IPS-18c (cell line): ENCODE measurements at regions not wholly inside any gene's neighbourhood (a gene's known extent, or its start where the extent isn't known, plus 50 kb on each side); places are given as distances from the start of the nearest gene placed in this dataset.
"Not testable (repeated sequence)": the region's sequence is repeated elsewhere in the genome, so short reads cannot be mapped to it uniquely, and the experiment has no call there.

ENCODE experiments used
- H3K4me3 ChIP-seq: 2 replicates; pipeline ENCODE4 v1.7.0; 2013; ENCODE audit warnings: low read depth, mild to moderate bottlenecking, low read length, moderate library complexity; ENCODE audit not compliant: insufficient read depth
- H3K9me3 ChIP-seq: one replicate; pipeline ENCODE4 v1.6.1; 2013; ENCODE audit warnings: mild to moderate bottlenecking, low read length, moderate library complexity; ENCODE audit not compliant: control insufficient read depth, insufficient read depth

DNA sequence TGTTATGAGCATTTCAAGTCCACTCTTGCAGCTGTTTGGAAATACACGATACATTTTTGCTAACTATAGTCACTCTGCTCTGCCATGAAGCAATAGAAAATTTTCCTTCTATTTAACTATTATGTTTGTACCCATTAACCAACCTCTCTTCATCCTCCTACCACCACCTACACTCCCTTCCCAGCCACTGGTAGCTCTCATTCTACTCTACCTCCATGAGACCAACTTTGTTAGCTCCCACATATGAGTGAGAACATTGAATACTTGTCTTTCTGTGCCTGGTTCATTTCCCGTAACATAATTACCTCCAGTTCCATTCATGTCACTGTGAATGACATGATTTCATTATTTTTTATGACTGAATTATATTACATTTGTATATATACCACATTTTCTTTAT, 505.9 kb upstream of the CCNG1 start:
- Histone ChIP-seq H3K4me3 (no peak overlapping the region), H3K9me3 (no peaks in the 10 kb centered on the region)

DNA sequence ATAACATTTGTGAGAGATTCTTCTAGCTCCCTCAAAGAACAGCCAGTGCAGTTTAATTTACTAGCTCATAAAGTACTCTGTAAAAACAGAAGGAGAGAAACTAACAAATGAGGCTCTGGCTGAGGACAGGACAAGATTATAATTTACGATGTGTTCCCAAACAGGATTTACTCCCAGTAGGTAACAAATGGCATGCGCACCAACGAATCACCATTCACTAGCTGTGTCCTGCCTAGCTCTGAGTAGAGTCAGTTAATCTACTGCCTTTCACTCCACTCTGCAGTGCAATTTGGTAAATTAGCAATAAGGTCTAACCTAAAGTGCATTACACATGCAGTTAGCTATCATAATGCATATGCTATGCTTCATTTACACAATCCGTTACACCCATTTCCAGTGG, 497.4 kb upstream of the CCNG1 start:
- Histone ChIP-seq H3K9me3 (no peaks in the 10 kb centered on the region), H3K4me3 (no peak overlapping the region)

DNA sequence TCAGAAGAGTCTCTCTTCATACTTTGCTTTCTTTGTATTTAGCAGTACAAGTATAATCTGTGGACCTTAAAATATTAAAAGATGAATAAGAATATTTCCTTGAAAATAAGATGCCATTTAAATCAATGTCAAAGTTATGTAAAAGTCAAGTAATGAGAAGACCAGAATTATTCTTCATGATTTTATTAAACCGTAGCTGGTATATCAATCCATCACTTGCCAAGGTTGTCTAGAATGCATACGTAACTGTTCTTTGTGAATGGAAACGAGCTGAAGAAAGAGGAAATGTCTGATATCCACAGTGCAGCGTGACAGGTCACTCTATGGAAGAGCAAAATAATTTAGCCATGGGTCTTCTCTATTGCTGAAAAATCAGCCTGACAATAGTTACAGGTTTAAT, 488.7 kb upstream of the CCNG1 start:
- no peaks in the 10 kb centered on the region for H3K9me3 ChIP-seq
- H3K4me3 ChIP-seq: no peak overlapping the region

DNA sequence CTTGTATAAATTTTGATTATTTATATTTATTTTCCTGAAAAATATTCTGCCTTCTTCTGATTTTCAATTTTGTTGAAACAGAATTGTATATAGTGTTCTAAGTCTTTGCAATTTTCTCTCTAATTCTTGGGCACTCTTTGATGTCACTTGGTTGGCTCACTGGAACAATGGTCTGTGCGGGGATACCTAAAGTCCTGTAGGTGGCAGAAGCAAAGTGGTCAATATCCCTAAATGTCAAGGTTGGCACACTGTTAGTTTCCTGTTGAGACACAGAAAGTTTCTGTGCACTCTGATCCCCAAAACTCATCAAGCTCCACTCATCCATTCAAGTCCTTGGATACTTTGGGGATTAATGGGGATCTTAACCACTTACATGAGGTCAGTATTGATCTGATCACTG, 480.8 kb upstream of the CCNG1 start:
- no peaks in the 10 kb centered on the region for H3K9me3 ChIP-seq
- H3K4me3 ChIP-seq: no peak overlapping the region

DNA sequence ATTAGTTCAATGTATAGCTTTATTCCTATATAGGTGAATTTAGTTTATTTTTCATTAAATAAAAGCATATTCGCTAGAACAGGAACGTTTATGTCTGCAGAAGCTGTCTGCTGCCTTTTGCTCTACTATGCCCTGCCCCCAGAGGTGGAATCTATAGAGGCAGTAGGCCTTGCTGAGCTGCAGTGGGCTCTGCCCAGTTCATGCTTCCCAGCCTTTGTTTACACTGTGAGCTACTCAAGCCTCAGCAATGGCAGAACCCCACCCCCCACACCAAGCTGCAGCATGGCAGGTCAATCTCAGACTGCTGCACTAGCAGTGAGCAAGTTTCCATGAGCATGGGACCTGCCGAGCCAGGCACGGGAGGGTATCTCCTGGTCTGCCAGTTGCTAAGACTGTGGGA, 473.3 kb upstream of the CCNG1 start:
- H3K9me3 ChIP-seq, H3K4me3 ChIP-seq: not testable (repeated sequence)

DNA sequence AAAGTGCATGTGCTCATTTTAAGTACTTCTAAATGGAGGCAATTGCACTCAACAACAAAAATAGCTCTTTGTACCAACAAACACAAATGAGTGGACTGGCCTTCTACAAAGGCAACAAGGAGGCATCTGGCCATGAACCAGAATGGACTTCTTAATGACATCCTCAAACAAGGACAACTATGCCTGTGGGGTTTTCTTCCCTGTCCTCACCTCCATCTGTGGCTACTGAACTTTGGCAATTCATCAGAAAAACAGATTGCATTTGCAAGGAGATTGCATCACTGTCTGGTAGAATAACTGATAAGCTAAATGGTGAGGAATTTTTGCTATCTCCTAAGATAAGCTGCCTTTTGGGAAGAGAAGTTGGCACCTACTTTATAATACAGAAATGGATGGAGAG, 447.3 kb upstream of the CCNG1 start:
- Histone ChIP-seq H3K4me3 (no peak overlapping the region), H3K9me3 (no peaks in the 10 kb centered on the region)

DNA sequence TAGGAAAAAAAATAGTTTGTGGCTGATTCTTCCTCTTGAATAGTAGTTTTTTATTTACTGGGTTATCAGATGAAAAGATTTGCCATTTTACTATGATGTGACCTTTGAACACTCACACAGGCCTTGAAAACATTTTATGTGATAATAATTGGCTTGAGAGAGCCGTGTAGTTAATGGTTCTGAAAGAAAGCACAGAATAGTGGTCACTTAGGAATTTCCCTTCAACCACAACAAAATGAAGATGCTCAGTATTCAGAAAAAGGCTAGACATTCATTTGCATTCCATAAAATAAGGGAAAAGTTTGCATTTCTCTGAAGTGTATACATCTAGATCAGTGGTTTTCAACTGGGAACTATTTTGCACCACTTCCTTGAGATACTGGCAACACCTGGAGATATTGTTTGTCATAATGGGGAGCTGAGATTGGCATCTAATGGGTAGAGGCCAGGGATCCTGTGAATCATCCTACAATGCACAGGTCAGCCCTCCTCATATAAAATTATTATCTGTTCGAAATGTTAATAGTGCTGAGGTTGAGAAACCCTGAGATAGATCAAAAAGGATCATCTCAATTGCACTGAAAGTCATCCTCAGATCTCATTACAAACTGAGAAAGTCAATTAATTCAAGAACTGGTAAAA, 446.4 kb upstream of the CCNG1 start:
- H3K4me3 ChIP-seq: no peak overlapping the region

DNA sequence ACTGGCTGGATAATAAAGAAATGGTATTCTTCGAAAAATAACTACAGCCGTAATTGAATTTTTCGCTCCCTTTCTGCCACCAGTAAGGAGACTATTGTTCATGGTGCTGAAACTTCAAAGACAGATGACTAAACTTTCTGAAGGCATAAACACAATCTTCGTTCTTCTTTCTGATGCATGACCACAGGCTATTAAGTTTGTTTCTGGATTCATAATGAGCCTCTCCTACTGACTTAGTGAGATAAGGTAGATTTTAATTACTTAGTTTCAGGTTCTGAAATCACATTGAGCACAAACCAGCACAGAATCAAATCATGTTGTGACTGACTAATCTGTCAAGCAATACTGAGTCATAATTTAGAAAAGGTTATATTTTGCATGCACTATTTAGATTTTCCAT, 441.8 kb upstream of the CCNG1 start:
- H3K9me3 ChIP-seq: no peaks in the 10 kb centered on the region

More for the DNA sequence above, 446.4 kb upstream of the CCNG1 start:
- H3K9me3 ChIP-seq: no peaks in the 10 kb centered on the region

DNA sequence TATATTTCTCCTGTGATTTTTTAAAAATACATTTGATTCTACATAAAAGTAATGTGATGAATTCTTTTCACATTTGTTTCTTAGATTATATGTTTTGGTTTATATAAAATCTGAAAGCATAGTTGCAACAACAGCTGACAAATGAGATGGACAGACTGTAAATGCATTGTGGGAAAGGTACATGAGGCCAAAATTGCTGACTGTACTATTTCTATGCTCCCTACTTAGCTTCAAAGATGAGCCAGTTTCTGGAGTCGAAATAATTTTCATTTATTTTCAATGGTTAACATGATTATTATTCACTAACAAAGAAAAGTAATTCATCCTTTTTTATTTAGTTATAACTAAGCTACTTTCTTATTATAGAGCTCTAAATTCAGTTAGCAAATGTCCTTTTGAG, 441.3 kb upstream of the CCNG1 start:
- H3K9me3 ChIP-seq: no peaks in the 10 kb centered on the region

More for the DNA sequence above, 441.8 kb upstream of the CCNG1 start:
- H3K4me3 ChIP-seq: no peak overlapping the region

DNA sequence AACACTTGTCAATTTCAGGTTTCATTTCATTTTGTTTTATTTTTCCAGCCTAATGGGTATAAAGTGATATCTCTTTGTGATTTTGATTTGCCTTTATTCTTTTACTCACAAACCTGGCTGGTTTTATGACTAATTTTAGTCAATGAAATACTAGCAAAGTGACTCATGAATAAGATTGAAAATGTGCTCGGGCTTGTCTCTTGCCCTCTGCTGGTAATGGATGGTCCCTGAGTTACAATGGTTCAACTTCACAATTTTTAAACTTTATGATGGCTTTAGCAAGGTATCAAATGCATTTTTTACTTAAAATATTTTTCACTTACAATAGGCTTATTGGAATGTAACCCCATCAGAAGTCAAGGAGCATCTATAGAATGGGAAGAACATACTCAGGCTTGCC, 431.4 kb upstream of the CCNG1 start:
- Histone ChIP-seq H3K9me3 (no peaks in the 10 kb centered on the region), H3K4me3 (no peak overlapping the region)

More for the DNA sequence above, 441.3 kb upstream of the CCNG1 start:
- no peak overlapping the region for H3K4me3 ChIP-seq

DNA sequence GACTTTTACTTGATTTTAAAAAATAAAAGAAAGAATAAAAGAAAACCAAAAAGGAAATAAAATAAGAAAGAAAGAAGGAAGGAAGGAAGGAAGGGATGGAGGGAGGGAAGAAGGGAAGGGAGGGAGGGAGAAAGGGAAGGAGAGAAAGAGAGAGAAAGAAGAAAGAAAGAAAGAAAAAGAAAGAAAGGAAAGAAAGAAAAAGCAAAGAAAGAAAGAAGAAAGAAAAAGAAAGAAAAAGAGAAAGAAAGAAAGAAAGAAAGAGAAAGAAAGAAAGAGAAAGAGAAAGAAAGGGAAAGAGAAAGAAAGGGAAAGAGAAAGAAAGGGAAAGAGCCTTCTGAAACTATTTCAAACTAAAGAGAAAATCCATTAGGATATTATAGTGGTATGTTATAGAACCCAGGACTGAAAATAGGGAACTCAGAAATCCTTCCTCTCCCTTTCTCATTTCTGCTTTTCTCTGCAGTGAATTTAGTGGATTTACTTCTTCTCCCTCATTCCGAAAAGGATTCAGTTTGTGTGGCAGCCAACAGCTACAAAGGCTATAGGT, 414.7 kb upstream of the CCNG1 start:
- H3K9me3 ChIP-seq: no peaks in the 10 kb centered on the region
- no peak overlapping the region for H3K4me3 ChIP-seq

DNA sequence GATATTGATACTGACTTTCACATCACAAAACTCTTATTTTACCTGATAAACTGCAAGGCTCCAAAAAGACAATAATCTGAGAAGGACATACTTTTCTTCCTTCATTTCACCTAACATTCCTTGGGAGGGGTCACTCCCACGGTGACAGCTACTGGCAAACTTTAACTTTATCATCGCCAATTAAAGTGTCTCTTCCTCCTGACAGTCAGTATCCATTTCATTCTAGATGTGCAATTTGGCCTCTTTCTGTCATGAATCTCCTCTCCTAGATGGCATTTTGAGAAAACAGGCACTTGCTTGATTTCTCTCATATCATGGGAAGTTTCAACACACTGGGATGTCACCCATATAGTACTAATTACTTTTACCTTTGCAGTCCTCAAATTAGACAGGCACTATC, 413.5 kb upstream of the CCNG1 start:
- no peaks in the 10 kb centered on the region for H3K9me3 ChIP-seq

DNA sequence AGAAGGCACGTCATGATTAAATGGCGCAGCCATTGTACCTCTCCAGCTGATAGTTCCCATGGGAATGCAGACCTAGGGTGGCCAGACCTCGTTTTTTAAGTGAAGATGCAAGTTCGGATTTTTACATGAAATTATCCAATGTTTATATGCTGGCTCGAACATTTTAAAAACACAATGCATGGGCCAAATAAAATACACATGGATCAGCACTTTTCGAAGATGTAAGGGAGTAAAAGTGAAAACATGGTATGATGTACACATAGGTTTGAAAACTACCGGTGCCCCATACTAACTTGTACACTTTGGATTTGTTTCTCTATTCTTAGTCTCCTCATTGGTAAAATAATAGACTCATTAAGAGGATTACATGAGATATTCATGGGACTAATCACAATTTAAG, 412.5 kb upstream of the CCNG1 start:
- no peaks in the 10 kb centered on the region for H3K9me3 ChIP-seq
- no peak overlapping the region for H3K4me3 ChIP-seq

More for the DNA sequence above, 413.5 kb upstream of the CCNG1 start:
- H3K4me3 ChIP-seq: no peak overlapping the region

DNA sequence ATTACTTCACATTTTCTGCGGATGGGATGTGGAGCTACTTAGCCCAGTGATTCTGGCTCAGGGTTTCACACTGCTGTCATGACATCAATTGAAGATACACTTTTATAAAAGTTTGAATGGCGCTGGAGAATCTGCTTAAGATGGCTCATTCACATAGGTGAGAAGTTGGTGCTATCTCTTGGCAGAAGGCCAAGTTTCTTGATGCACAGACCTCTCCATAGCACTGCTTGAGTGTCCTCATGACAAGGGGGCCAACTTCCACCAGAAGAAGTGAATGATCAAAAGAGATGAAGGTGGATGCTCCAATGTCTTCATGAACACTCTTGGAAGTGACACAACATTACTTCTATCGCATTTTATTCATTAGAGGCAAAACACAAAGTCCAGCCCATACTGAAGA, 403.7 kb upstream of the CCNG1 start:
- no peak overlapping the region for H3K4me3 ChIP-seq
- no peaks in the 10 kb centered on the region for H3K9me3 ChIP-seq

DNA sequence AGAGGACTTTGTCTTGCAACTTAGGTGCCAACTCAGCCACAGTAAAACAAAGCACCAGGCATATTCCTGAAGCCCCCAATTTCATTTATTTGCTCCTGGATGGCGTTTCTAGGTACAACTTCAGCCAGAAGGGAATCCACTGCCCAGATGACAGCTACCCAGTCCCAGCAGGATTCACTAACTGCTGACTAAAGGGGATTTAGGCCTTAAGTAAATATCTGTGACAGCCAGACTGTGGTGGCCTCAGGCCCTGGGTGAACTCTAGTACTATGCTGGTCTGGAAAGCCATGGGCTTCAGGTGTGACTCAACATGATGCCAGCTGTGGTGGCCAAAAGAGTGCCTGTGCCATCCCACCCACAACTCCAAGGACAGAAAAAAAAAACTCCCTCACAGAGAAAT, 396.1 kb upstream of the CCNG1 start:
- H3K4me3 ChIP-seq: no peak overlapping the region

DNA sequence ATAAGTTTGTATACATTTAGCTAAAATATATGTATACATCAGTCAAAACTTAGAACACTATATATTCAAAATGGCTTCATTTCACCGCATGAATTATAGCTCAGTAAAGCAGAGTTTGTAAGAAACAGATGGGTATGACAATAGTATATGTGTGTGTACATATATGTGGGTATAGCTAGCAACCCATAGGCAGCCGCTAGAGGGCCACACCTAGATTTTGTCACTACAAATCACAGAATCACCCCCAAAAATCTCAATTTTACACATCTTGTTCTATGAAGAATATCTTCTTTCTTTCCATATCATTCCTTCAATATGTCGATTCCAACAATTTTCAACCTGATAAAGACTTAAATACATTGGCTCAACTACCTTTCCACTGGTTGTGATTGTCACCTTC, 357.8 kb upstream of the CCNG1 start:
- no peaks in the 10 kb centered on the region for H3K9me3 ChIP-seq
- H3K4me3 ChIP-seq: no peak overlapping the region

More for the DNA sequence above, 396.1 kb upstream of the CCNG1 start:
- H3K9me3 ChIP-seq: no peaks in the 10 kb centered on the region

DNA sequence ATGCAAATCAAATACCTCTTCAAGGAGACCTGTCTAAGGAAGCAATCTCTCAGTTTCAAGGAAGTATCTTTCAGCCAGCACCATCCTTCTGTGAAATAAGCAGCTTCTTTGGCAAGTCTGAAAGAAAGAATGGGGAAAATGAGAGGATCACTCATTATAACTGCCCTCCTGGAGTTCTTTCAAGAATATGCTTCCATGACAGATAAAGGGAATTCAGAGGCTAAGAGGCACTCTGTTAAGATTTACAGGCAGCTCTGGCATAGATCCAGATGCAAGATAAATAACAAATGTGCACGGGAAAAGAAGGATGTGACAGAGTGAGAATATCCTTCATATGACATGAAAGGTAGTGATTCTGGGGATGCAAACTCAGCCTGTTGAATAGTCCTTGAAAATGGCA, 348.2 kb upstream of the CCNG1 start:
- Histone ChIP-seq H3K9me3 (no peaks in the 10 kb centered on the region), H3K4me3 (no peak overlapping the region)

DNA sequence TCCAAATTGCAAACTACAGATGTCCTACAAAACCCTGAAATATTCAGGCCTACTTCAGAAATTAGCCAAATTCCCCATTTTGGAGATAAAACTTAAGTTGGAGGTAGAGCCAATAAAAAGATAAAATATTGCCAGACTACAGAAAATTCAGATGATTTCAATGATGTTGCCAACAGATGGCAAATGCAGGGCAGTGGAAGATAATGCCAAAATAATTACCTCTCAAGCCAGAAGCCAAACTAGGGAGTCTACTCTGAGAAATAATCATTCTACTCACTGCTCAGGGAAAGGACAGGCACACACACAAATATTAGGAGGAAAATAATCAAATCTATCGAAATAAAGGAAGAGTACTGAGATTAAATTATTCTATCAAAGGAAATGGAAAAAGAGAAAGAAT, 347.5 kb upstream of the CCNG1 start:
- no peak overlapping the region for H3K4me3 ChIP-seq
- H3K9me3 ChIP-seq: no peaks in the 10 kb centered on the region
